Natural killer cell treated with Interleukin-12 subunit alpha and Interleukin-12 subunit beta and Interleukin-15 and Interleukin-18, amount 100 ng/mL, for 72 hours (primary cell): ENCODE measurements at regions not wholly inside any gene's neighbourhood (a gene's known extent, or its start where the extent isn't known, plus 50 kb on each side); places are given as distances from the start of the nearest gene placed in this dataset.

ENCODE experiments used
- ATAC-seq, 2 donors: fragments of 150-1000 bp; cut with Tn5 transposase in 1 of 2; sonication (Bioruptor Pico), chemical (Tn5 transposase) in 1 of 2; 2 replicates each; pipeline ENCODE4 v1.10.0; 2021
- DNase-seq: peaks from one replicate; pipeline ENCODE4 v3.0.0; 2022; ENCODE audit warnings: low spot score
- H3K27ac Mint-ChIP-seq, 2 donors: 1 replicate in 1 of 2; 2 replicates in 1 of 2; pipeline ENCODE4 v1.8.0; 2022; ENCODE audit warnings: mixed read lengths in 2 of 2, mild to moderate bottlenecking in 1 of 2, moderate library complexity in 1 of 2
- H3K27me3 Mint-ChIP-seq, 2 donors: 1 replicate in 1 of 2; 2 replicates in 1 of 2; pipeline ENCODE4 v1.8.0; 2022; ENCODE audit warnings: mixed read lengths in 2 of 2
- H3K36me3 Mint-ChIP-seq: one replicate; pipeline ENCODE4 v1.8.0; 2022; ENCODE audit warnings: mixed read lengths
- H3K4me1 Mint-ChIP-seq, 2 donors: 1 replicate in 1 of 2; 2 replicates in 1 of 2; pipeline ENCODE4 v1.8.0; 2022; ENCODE audit warnings: low read depth in 2 of 2, mixed read lengths in 2 of 2, mild to moderate bottlenecking in 1 of 2
- H3K4me3 Mint-ChIP-seq: one replicate; pipeline ENCODE4 v1.8.0; 2022; ENCODE audit warnings: mixed read lengths
- H3K9me3 Mint-ChIP-seq: 2 replicates; pipeline ENCODE4 v1.8.0; 2022; ENCODE audit warnings: mixed read lengths

DNA sequence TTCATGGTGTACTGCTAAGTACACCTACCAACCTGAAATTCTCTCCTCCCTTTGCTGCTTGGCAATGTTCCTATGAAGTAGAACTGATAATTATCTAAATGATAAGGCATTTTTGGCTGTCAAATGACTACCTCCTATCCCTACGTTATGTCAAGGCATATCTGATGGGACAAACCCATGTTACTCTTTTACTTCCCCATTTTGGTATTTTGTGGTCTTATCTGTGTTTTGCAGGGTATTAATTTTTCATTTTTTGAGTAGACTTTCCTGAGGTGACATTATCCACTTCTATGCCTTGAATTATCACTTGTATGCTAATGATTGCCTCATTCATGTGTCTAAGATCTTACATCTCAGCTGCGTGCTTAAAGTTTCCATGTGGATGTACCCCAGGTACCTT, 499.6 kb upstream of the B3GALT2 start:
- Mint-ChIP-seq H3K4me1 (no peaks in the 10 kb centered on the region), H3K9me3 (peaks cover 4% of the 10 kb centered on the region), H3K27ac (no peak overlapping the region), H3K27me3 (no peaks in the 10 kb centered on the region), H3K36me3 (no peaks in the 10 kb centered on the region), H3K4me3 (no peak overlapping the region)
- no peak for ATAC-seq
- no peak for DNase-seq

GRCh38 chr1:193681422-193681821, 495.0 kb upstream of the B3GALT2 start:
- H3K4me1 Mint-ChIP-seq: no peaks in the 10 kb centered on the region
- H3K36me3 Mint-ChIP-seq: no peaks in the 10 kb centered on the region
- DNase-seq (no peak), ATAC-seq (no peak)
- H3K4me3 Mint-ChIP-seq: no peak overlapping the region
- no peaks in the 10 kb centered on the region for H3K27me3 Mint-ChIP-seq
- H3K9me3 Mint-ChIP-seq: peaks cover 4% of the 10 kb centered on the region
- H3K27ac Mint-ChIP-seq: no peak overlapping the region

GRCh38 chr1:193680924-193681316, 494.5 kb upstream of the B3GALT2 start:
- ATAC-seq (no peak), DNase-seq (no peak)
- no peaks in the 10 kb centered on the region for H3K4me1 Mint-ChIP-seq
- H3K4me3 Mint-ChIP-seq: no peak overlapping the region
- H3K27me3 Mint-ChIP-seq: no peaks in the 10 kb centered on the region
- H3K9me3 Mint-ChIP-seq: peaks cover under 1% of the 10 kb centered on the region
- H3K36me3 Mint-ChIP-seq: no peaks in the 10 kb centered on the region
- H3K27ac Mint-ChIP-seq: no peak overlapping the region

GRCh38 chr1:193680247-193680923, 494.0 kb upstream of the B3GALT2 start:
- H3K4me1 Mint-ChIP-seq: no peaks in the 10 kb centered on the region
- H3K27me3 Mint-ChIP-seq: no peaks in the 10 kb centered on the region
- no peak overlapping the region for H3K4me3 Mint-ChIP-seq
- DNase-seq: no peak
- ATAC-seq: no peak
- H3K9me3 Mint-ChIP-seq: no peaks in the 10 kb centered on the region
- no peak overlapping the region for H3K27ac Mint-ChIP-seq
- no peaks in the 10 kb centered on the region for H3K36me3 Mint-ChIP-seq

DNA sequence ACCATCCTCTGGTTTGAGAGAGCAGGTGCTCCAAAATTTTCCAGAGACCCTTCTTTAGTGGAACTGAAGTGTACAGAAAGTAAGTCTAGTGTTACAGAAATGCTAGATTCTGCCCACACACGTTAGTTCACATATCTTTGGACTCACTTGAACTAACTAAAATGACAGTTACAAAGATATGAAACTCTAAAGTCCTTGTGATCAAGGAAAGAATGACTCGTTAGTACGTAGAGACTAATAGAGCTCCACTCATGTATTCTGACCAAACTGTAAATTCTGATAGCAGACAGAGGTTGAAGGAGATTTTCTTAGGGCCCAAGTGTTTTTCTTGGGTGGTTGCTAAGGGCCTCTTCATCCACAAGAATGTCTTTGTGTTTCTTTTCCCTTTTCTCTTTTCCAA, 491.5 kb upstream of the B3GALT2 start:
- no peak overlapping the region for H3K4me3 Mint-ChIP-seq
- DNase-seq: no peak
- H3K9me3 Mint-ChIP-seq: peaks cover 3% of the 10 kb centered on the region
- ATAC-seq: no peak
- H3K4me1 Mint-ChIP-seq: peaks cover 0 to 6% of the 10 kb centered on the region in 2 donors
- H3K27ac Mint-ChIP-seq: no peak overlapping the region
- H3K36me3 Mint-ChIP-seq: no peaks in the 10 kb centered on the region
- no peaks in the 10 kb centered on the region for H3K27me3 Mint-ChIP-seq

DNA sequence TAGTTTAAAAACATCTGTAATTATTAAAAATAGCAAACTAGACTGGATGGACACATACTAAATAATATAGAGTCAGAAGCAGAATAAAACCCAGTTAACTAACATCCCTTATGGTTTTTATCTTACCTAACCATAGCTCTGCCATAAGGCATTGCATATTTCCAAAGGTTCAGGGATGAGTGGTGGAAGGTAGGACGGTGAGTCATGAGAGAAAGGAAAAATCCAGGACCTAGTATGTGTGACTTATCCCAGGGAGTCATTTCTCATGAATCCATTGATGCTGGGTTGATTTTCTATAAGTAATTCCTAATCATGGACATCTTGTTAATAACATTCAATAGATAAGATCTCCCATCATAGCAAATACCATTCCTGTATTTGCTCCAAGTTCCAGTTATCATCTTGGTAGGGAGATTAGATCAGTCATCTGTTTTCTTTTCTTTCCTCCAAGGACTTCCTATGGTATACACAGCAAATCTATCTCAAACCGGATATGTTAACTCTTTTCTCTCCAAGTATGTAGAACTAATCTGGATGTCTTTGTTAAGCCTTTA, 490.7 kb upstream of the B3GALT2 start:
- Mint-ChIP-seq H3K36me3 (no peaks in the 10 kb centered on the region), H3K9me3 (peaks cover 3% of the 10 kb centered on the region), H3K4me3 (no peak overlapping the region), H3K27ac (no peak overlapping the region), H3K27me3 (no peaks in the 10 kb centered on the region), H3K4me1 (peaks cover 0 to 6% of the 10 kb centered on the region in 2 donors)
- ATAC-seq: no peak
- no peak for DNase-seq

- no peak overlapping the region for H3K27ac Mint-ChIP-seq
Observed at GRCh38 chr1:193674292-193674944, 488.0 kb upstream of the B3GALT2 start.

GRCh38 chr1:193666485-193667083, 480.2 kb upstream of the B3GALT2 start:
- ATAC-seq (no peak), DNase-seq (no peak)
- peaks cover 5% of the 10 kb centered on the region for H3K9me3 Mint-ChIP-seq
- H3K27me3 Mint-ChIP-seq: no peaks in the 10 kb centered on the region
- no peak overlapping the region for H3K4me3 Mint-ChIP-seq
- H3K36me3 Mint-ChIP-seq: no peaks in the 10 kb centered on the region
- H3K27ac Mint-ChIP-seq: no peak overlapping the region
- no peaks in the 10 kb centered on the region for H3K4me1 Mint-ChIP-seq

More at GRCh38 chr1:193674292-193674944, 488.0 kb upstream of the B3GALT2 start:
- Mint-ChIP-seq H3K9me3 (peaks cover 3% of the 10 kb centered on the region), H3K27me3 (no peaks in the 10 kb centered on the region), H3K4me1 (peaks cover 0 to 6% of the 10 kb centered on the region in 2 donors), H3K4me3 (no peak overlapping the region), H3K36me3 (no peaks in the 10 kb centered on the region)
- ATAC-seq: no peak
- no peak for DNase-seq

DNA sequence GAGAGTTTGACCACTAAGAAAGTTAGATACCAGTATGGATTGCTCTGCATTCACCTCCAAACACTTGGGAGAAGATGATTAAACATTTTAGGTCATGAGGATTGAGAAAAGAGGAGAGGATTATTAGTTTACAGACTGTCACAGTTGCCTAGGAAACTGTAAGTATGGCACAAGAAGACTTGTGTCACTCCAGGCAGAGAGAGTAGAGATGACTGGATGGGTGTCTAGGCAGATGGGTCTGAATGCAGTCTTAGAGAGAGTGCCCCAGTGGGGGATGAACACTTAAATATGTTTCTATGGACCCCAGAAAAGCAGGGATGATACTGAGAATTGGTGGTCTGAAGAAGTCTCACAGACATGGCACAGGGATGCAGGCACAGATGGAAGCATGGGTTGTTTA, 477.6 kb upstream of the B3GALT2 start:
- Mint-ChIP-seq H3K4me3 (no peak overlapping the region), H3K9me3 (peaks cover 5% of the 10 kb centered on the region), H3K27ac (no peak overlapping the region), H3K27me3 (no peaks in the 10 kb centered on the region), H3K36me3 (no peaks in the 10 kb centered on the region), H3K4me1 (no peaks in the 10 kb centered on the region)
- DNase-seq: no peak
- no peak for ATAC-seq

GRCh38 chr1:193662030-193662429, 475.6 kb upstream of the B3GALT2 start:
- Mint-ChIP-seq H3K4me3 (no peak overlapping the region), H3K4me1 (no peaks in the 10 kb centered on the region), H3K27me3 (no peaks in the 10 kb centered on the region), H3K9me3 (no peaks in the 10 kb centered on the region), H3K27ac (no peak overlapping the region), H3K36me3 (no peaks in the 10 kb centered on the region)
- DNase-seq (no peak), ATAC-seq (no peak)

GRCh38 chr1:193661385-193661784, 475.0 kb upstream of the B3GALT2 start:
- no peaks in the 10 kb centered on the region for H3K36me3 Mint-ChIP-seq
- H3K27ac Mint-ChIP-seq: no peak overlapping the region
- H3K27me3 Mint-ChIP-seq: no peaks in the 10 kb centered on the region
- no peaks in the 10 kb centered on the region for H3K9me3 Mint-ChIP-seq
- ATAC-seq: no peak
- no peak overlapping the region for H3K4me3 Mint-ChIP-seq
- no peaks in the 10 kb centered on the region for H3K4me1 Mint-ChIP-seq
- no peak for DNase-seq

DNA sequence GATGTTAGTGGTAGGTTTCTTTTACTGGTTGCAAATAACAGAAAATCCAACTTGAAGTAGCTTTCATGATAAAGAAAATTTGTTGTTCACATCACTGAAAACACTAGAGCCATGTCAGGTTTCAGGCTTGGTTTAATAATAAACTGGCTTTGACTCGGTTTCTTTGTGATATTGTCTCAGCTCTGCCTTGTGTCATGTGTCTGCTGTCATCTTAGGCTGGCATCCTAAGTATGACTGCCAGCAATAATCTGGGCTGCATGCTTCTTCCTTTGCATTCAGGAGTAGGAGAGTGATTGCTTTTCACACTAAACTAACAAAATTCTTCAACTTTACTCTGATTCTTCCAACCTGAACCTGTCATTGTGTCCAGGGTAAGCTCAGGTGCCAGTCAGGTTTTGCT, 474.0 kb upstream of the B3GALT2 start:
- no peaks in the 10 kb centered on the region for H3K27me3 Mint-ChIP-seq
- H3K4me3 Mint-ChIP-seq: no peak overlapping the region
- ATAC-seq (no peak), DNase-seq (no peak)
- no peaks in the 10 kb centered on the region for H3K36me3 Mint-ChIP-seq
- H3K4me1 Mint-ChIP-seq: peaks cover 0 to 3% of the 10 kb centered on the region in 2 donors
- H3K9me3 Mint-ChIP-seq: no peaks in the 10 kb centered on the region
- H3K27ac Mint-ChIP-seq: no peak overlapping the region

GRCh38 chr1:193658691-193659090, 472.3 kb upstream of the B3GALT2 start:
- Mint-ChIP-seq H3K4me3 (no peak overlapping the region), H3K9me3 (peaks cover 9% of the 10 kb centered on the region), H3K4me1 (peaks cover 0 to 3% of the 10 kb centered on the region in 2 donors), H3K36me3 (peaks cover 10% of the 10 kb centered on the region), H3K27ac (no peak overlapping the region), H3K27me3 (no peaks in the 10 kb centered on the region)
- no peak for ATAC-seq
- DNase-seq: no peak

DNA sequence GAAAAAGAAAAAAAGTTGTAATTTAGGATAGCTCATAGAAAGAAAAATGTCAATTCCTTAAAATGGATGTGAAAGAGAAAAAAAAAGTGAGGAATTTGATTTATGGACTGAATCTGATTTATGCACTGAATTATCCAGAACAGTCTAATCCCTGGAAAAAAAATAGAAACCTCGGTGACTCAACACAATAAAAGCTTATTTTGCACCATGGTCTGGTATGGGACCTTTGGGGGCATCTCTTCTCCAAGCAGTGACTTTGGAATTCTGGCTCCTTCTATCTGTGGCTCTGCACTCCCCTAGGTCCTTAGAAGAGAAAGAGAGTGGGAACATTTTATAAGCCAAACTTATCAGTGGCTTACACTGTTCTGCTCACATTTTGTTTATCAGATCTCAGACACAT, 471.7 kb upstream of the B3GALT2 start:
- peaks cover 10% of the 10 kb centered on the region for H3K36me3 Mint-ChIP-seq
- H3K27ac Mint-ChIP-seq: no peak overlapping the region
- ATAC-seq: no peak
- DNase-seq: no peak
- H3K27me3 Mint-ChIP-seq: no peaks in the 10 kb centered on the region
- H3K4me1 Mint-ChIP-seq: peaks cover 0 to 3% of the 10 kb centered on the region in 2 donors
- H3K9me3 Mint-ChIP-seq: peaks cover 9% of the 10 kb centered on the region
- H3K4me3 Mint-ChIP-seq: no peak overlapping the region
